Kidney (tissue), 13 donors: ENCODE measurements at regions not wholly inside any gene's neighbourhood (a gene's known extent, or its start where the extent isn't known, plus 50 kb on each side); places are given as distances from the start of the nearest gene placed in this dataset.

ENCODE experiments used
- DNase-seq, 5 donors: peaks; one replicate each; pipeline ENCODE4 v3.0.0-alpha.2; 2013 to 2020
- FAIRE-seq: peaks from 2 replicates; lab custom pipeline; 2012; peaks lifted over from hg19 to GRCh38; lab: Jason Lieb, UNC
- H3K27ac ChIP-seq, 2 donors: one replicate each; pipeline ENCODE4 v1.7.0; 2013; ENCODE audit warnings: low read depth in 2 of 2, low read length in 2 of 2, inconsistent platforms in 1 of 2
- H3K27me3 ChIP-seq: one replicate; pipeline ENCODE4 v1.7.1; 2013; ENCODE audit warnings: low read length, inconsistent platforms; ENCODE audit not compliant: control insufficient read depth, insufficient read depth
- H3K36me3 ChIP-seq, 3 donors: one replicate each; pipeline versions ENCODE4 v1.7.0 to v1.7.1; 2013; ENCODE audit warnings: low read length in 3 of 3, control low read depth in 1 of 3, inconsistent platforms in 1 of 3; ENCODE audit not compliant: insufficient read depth in 3 of 3, control insufficient read depth in 2 of 3
- H3K4me1 ChIP-seq, 3 donors: one replicate each; pipeline versions ENCODE4 v1.7.0 to v1.7.1; 2013; ENCODE audit warnings: low read length in 3 of 3, inconsistent platforms in 1 of 3, low read depth in 1 of 3; ENCODE audit not compliant: control insufficient read depth in 2 of 3, insufficient read depth in 2 of 3
- H3K4me3 ChIP-seq, 3 donors: one replicate each; pipeline versions ENCODE4 v1.7.0 to v1.8.1; 2013; ENCODE audit warnings: low read length in 3 of 3, control low read depth in 1 of 3, inconsistent platforms in 1 of 3
- H3K9ac ChIP-seq, 3 donors: one replicate each; pipeline versions ENCODE4 v1.7.0 to v1.7.1; 2013; ENCODE audit warnings: low read length in 3 of 3, control low read depth in 1 of 3, inconsistent platforms in 1 of 3
- H3K9me3 ChIP-seq, 3 donors: one replicate each; pipeline versions ENCODE4 v1.7.0 to v1.7.1; 2013; ENCODE audit warnings: low read length in 3 of 3, control low read depth in 1 of 3, inconsistent platforms in 1 of 3; ENCODE audit not compliant: control insufficient read depth in 2 of 3, insufficient read depth in 1 of 3
- intact Hi-C: fragments of 100-400 bp; cut with DNase I; formaldehyde crosslinking; loops from one replicate; pipeline ENCODE4 v1.11.1; 2022
- TF ChIP-seq, protein P1 (sequence below): IDR thresholded peaks from 3 replicates; pipeline ENCODE4 v1.5.1; 2012; ENCODE audit warnings: mild to moderate bottlenecking, moderate library complexity, borderline replicate concordance; ENCODE audit not compliant: insufficient read depth; ENCODE audit errors: extremely low read depth
- donor health status: control.
- donor health status: control.
- donor health status: control.
- donor health status: control.
- donor health status: control.
- donor health status: DM: yes; HTN: yes; CAD: no.
- donor health status: Normal renal cell carcinoma (clear cell type).

DNA sequence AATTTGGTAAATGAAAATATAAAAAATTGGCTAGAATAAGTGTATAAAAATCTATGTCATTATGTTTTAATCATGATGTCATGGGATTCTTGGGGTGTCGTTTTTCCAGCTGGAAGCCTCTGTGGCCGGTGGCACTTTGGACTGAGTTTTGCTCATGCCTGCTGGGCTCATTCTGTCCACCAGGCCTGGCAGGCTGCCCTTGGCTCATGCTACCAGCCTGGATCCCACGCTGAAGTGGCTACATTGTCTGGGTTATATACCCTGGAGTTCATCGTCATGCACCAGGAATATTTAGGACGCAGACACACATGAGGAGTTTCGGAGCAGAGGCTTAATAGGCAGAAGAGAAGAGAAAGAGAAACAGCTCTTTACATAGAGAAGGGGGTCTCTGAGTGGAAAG, 1913.7 kb upstream of the WWC1 start:
- H3K36me3 ChIP-seq, result no peaks in the 10 kb centered on the region
- FAIRE-seq (no peak), DNase-seq (no peak)
- no peaks in the 10 kb centered on the region for H3K9me3 ChIP-seq
- no peak overlapping the region for H3K4me3 ChIP-seq
- TF ChIP-seq, protein P1, sequence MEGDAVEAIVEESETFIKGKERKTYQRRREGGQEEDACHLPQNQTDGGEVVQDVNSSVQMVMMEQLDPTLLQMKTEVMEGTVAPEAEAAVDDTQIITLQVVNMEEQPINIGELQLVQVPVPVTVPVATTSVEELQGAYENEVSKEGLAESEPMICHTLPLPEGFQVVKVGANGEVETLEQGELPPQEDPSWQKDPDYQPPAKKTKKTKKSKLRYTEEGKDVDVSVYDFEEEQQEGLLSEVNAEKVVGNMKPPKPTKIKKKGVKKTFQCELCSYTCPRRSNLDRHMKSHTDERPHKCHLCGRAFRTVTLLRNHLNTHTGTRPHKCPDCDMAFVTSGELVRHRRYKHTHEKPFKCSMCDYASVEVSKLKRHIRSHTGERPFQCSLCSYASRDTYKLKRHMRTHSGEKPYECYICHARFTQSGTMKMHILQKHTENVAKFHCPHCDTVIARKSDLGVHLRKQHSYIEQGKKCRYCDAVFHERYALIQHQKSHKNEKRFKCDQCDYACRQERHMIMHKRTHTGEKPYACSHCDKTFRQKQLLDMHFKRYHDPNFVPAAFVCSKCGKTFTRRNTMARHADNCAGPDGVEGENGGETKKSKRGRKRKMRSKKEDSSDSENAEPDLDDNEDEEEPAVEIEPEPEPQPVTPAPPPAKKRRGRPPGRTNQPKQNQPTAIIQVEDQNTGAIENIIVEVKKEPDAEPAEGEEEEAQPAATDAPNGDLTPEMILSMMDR, result no peak
- intact Hi-C loops, result no loop called here
- H3K4me1 ChIP-seq, result no peaks in the 10 kb centered on the region
- H3K9ac ChIP-seq, result no peak overlapping the region
- H3K27me3 ChIP-seq, result no peaks in the 10 kb centered on the region
- no peak overlapping the region for H3K27ac ChIP-seq

DNA sequence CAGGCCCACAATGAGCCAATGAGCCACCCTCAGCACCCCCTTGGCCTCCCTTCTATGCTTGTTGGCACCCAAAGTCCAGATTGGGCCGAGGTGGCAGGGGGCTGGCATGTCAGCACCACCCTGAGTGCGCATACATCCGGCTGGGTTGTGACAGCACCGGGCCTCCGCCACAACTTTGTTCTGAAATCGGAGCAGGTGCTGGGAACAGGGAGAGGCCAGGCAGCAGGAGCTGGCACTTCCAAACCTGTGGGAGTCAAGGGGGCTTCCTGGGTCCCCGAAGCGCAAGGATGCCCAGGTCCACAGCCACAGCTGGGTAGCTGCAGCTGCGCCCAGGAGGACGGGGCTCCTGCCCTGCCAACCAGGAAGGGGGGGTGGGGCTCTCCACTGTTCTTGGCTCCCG, 1911.9 kb upstream of the WWC1 start:
- FAIRE-seq, result no peak
- no peak for DNase-seq

DNA sequence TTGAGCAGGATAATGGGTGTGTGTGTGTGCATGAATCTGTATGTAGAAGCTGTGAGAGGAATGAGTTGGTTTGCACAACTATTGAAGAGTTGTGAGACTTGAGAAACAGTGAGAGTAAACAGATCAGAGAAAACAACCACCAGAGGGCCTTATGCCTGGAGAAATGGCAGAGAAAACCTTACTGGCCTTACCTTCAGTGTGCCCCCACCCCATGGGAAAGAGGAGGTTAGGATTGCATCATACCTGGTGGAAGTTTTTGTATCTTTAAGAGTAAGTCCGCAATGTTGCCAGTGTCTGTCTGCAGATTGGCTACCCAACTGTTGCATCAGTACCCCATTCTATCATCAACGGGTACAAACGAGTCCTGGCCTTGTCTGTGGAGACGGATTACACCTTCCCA, 1909.4 kb upstream of the WWC1 start:
- H3K4me1 ChIP-seq, result no peaks in the 10 kb centered on the region
- H3K36me3 ChIP-seq, result no peaks in the 10 kb centered on the region
- no peak overlapping the region for H3K27ac ChIP-seq
- H3K9me3 ChIP-seq, result no peaks in the 10 kb centered on the region
- H3K4me3 ChIP-seq, result no peak overlapping the region
- TF ChIP-seq, protein P1, result no peak
- DNase-seq (no peak), FAIRE-seq (no peak)
- intact Hi-C loops, result no loop called here
- no peaks in the 10 kb centered on the region for H3K27me3 ChIP-seq
- no peak overlapping the region for H3K9ac ChIP-seq

More for the DNA sequence above, 1911.9 kb upstream of the WWC1 start:
- H3K27me3 ChIP-seq, result no peaks in the 10 kb centered on the region
- H3K36me3 ChIP-seq, result no peaks in the 10 kb centered on the region
- TF ChIP-seq, protein P1, result no peak
- H3K4me1 ChIP-seq, result no peaks in the 10 kb centered on the region
- no peak overlapping the region for H3K9ac ChIP-seq
- H3K4me3 ChIP-seq, result no peak overlapping the region
- intact Hi-C loops, result no loop called here
- H3K9me3 ChIP-seq, result no peaks in the 10 kb centered on the region
- no peak overlapping the region for H3K27ac ChIP-seq

DNA sequence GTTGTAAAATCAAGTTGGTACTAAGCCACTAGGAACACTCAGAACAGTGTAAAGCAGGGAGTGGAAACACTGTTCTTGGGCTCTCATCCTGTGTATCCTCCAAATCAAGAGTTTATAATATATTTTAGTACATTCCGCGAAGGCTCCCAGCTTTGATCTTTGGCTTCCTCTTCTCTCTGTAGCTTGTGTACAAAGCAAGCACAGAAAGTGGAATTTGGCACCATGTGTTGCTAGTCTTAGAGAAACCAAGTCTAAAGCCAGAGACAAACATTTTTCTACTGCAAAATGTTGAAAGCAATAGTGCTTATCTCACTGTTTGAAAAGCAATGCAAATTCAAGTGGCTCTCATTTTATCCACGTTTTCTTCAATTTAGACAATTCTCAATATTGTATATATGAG, 1893.3 kb upstream of the WWC1 start:
- no peak for FAIRE-seq
- DNase-seq, result no peak
- intact Hi-C loops, result no loop called here
- Histone ChIP-seq H3K27me3 (no peaks in the 10 kb centered on the region), H3K27ac (no peak overlapping the region), H3K36me3 (no peaks in the 10 kb centered on the region), H3K9me3 (peaks cover 0 to 3% (median 0%) of the 10 kb centered on the region in 3 donors), H3K4me3 (no peak overlapping the region), H3K9ac (no peak overlapping the region), H3K4me1 (no peaks in the 10 kb centered on the region)
- TF ChIP-seq, protein P1, result no peak
